ENCODE measurements at regions not wholly inside any gene's neighbourhood (a gene's known extent, or its start where the extent isn't known, plus 50 kb on each side); places are given as distances from the start of the nearest gene placed in this dataset.
"Not testable (repeated sequence)": the region's sequence is repeated elsewhere in the genome, so short reads cannot be mapped to it uniquely, and the experiment has no call there.

DNA sequence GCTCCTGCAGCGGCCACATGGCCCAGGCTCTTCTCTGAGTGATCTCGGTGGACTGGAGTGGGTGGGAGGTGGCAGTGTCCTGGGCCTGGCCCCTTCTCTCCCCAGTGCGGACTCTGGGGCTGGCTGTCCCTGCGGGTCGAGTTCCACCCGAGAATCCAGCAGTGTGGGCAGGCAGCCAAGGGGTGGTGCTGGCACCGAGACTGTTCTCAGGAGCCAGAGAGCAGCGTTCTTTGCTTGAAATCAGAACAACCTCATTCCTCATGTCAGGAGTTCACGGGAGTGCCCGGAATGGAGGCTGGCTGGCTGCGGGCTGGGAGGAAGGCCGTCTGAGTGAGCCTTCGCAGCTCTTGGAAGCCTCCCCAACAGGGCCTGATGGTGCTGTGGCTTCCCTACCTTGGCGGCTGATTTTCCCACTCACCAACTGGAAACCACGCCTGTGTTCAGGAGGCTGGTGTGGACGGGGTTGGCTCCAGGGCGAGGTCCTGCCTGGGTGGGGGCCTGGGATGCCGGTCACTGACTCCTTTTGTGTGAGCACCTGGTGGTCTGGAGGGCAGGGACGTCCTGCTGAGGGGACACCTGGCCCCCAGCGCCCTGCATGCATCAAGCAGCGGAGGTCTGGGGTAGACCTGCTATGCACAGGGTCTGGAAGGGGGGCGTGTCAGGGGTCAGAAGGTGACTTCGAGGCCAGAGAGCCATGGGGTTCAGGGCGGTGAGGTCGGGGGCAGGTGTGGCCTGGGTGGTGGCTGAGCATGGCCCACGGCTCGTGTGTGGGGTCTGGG is 137.6 kb downstream of the TMEM121 start:
- H3K9me3 ChIP-seq; DNase-seq; H3K4me3 ChIP-seq (ENCODE audit: low read depth, low read length); BruUV-seq (replicated peaks); H3K36me3 ChIP-seq (ENCODE audit: control insufficient read depth, insufficient read depth, low read length); CTCF ChIA-PET; H3K4me1 ChIP-seq; H3K36me3 Mint-ChIP-seq (ENCODE audit: insufficient read depth, unreplicated experiment); H3K4me1 Mint-ChIP-seq (ENCODE audit: low read depth, unreplicated experiment); POLR2A ChIA-PET; intact Hi-C loops (cut with micrococcal nuclease; ENCODE audit: unreplicated experiment); H3K4me3 Mint-ChIP-seq (ENCODE audit: unreplicated experiment); H3K27ac Mint-ChIP-seq (ENCODE audit: unreplicated experiment); H3K27me3 ChIP-seq (replicated peaks; ENCODE audit: control insufficient read depth, insufficient read depth, low read length): not testable (repeated sequence)
- Mint-ChIP-seq H3K9me3 (ENCODE audit: unreplicated experiment) (peaks cover 23% of the 10 kb centered on the region), H3K27me3 (ENCODE audit: insufficient read depth, unreplicated experiment) (peaks cover 18% of the 10 kb centered on the region)

DNA sequence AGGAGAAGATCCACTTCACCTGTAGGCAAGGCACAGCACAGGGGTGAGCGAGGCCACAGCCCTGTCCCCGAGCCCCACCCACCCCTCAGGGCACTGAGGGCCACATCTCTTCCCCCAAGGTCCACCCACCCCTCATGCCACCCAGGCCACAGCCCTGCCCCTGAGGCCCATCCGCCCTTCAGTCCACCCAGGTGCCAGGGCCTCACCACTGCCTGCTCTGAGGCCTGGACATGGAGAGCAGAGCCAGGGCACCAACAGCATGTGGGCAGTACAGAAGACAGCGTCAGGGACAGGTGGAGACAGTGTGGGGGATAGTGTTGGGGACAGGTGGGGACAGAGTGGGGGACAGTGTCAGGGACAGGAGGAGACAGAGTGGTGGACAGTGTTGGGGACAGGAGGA is 138.3 kb downstream of the TMEM121 start:
- intact Hi-C loops (cut with micrococcal nuclease; ENCODE audit: unreplicated experiment) = no loop called here
- no TSS peak for BruUV-seq (replicated peaks)
- ChIA-PET POLR2A (no interaction called here), CTCF (no interaction called here)
- H3K4me1 ChIP-seq = no peaks in the 10 kb centered on the region
- H3K9me3 ChIP-seq = no peaks in the 10 kb centered on the region
- Mint-ChIP-seq H3K27me3 (ENCODE audit: insufficient read depth, unreplicated experiment) (peaks cover 18% of the 10 kb centered on the region), H3K27ac (ENCODE audit: unreplicated experiment) (no peak overlapping the region), H3K4me1 (ENCODE audit: low read depth, unreplicated experiment) (no peaks in the 10 kb centered on the region), H3K4me3 (ENCODE audit: unreplicated experiment) (no peak overlapping the region), H3K36me3 (ENCODE audit: insufficient read depth, unreplicated experiment) (no peaks in the 10 kb centered on the region), H3K9me3 (ENCODE audit: unreplicated experiment) (peaks cover 17% of the 10 kb centered on the region)
- H3K27me3 ChIP-seq (replicated peaks; ENCODE audit: control insufficient read depth, insufficient read depth, low read length) = no peaks in the 10 kb centered on the region
- no peak for DNase-seq
- TF ChIP-seq CTCF (IDR thresholded peaks at IDR 0.05; ENCODE audit: insufficient read depth in 1 of 2, low read depth in 1 of 2, low read length in 1 of 2, severe bottlenecking in 1 of 2, unreplicated experiment in 1 of 2) = no peak
- H3K4me3 ChIP-seq (ENCODE audit: low read depth, low read length) = no peak overlapping the region
- H3K36me3 ChIP-seq (ENCODE audit: control insufficient read depth, insufficient read depth, low read length) = no peaks in the 10 kb centered on the region

DNA sequence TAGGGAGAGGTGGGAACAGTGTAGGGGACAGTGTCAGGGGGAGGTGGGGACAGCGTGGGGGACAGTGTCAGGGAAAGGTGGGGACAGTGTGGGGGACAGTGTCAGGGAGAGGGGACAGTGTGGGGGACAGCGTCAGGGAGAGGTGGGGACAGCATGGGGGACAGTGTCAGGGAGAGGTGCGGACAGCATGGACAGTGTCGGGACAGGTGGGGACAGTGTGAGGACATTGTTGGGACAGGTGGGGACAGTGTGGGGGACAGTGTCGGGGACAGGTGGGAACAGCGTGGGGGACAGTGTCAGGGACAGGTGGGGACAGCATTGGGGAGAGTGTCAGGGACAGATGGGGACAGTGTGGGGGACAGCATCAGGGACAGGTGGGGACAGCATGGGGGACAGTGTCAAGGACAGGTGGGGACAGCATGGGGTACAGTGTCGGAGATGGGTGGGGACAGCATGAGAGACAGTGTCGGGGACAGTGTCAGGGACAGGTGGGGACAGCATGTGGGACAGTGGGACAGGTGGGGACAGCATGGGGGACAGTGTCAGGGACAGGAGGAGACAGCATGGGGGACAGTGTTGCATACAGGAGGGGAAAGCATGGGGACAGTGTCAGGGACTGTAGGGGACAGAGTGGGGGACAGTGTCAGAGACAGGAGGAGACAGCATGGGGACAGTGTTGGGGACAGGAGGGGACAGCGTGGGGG is 139.0 kb downstream of the TMEM121 start:
- H3K9me3 Mint-ChIP-seq (ENCODE audit: unreplicated experiment) = peaks cover 9% of the 10 kb centered on the region
- TF ChIP-seq CTCF (IDR thresholded peaks at IDR 0.05; ENCODE audit: insufficient read depth in 1 of 2, low read depth in 1 of 2, low read length in 1 of 2, severe bottlenecking in 1 of 2, unreplicated experiment in 1 of 2) = no peak
- no TSS peak for BruUV-seq (replicated peaks)
- H3K27ac Mint-ChIP-seq (ENCODE audit: unreplicated experiment) = no peak overlapping the region
- POLR2A ChIA-PET = no interaction called here
- Histone ChIP-seq H3K4me1 (no peaks in the 10 kb centered on the region), H3K9me3 (no peaks in the 10 kb centered on the region), H3K36me3 (ENCODE audit: control insufficient read depth, insufficient read depth, low read length) (no peaks in the 10 kb centered on the region), H3K27me3 (replicated peaks; ENCODE audit: control insufficient read depth, insufficient read depth, low read length) (no peaks in the 10 kb centered on the region), H3K4me3 (ENCODE audit: low read depth, low read length) (no peak overlapping the region)
- intact Hi-C loops (cut with micrococcal nuclease; ENCODE audit: unreplicated experiment) = no loop called here
- H3K27me3 Mint-ChIP-seq (ENCODE audit: insufficient read depth, unreplicated experiment) = peaks cover 11% of the 10 kb centered on the region
- CTCF ChIA-PET = no interaction called here
- no peaks in the 10 kb centered on the region for H3K36me3 Mint-ChIP-seq (ENCODE audit: insufficient read depth, unreplicated experiment)
- no peak for DNase-seq
- no peaks in the 10 kb centered on the region for H3K4me1 Mint-ChIP-seq (ENCODE audit: low read depth, unreplicated experiment)
- no peak overlapping the region for H3K4me3 Mint-ChIP-seq (ENCODE audit: unreplicated experiment)
